Neuron (in vitro differentiated cells): ENCODE measurements at regions not wholly inside any gene's neighbourhood (a gene's known extent, or its start where the extent isn't known, plus 50 kb on each side); places are given as distances from the start of the nearest gene placed in this dataset.
"Not testable (repeated sequence)": the region's sequence is repeated elsewhere in the genome, so short reads cannot be mapped to it uniquely, and the experiment has no call there.

Experiments used
- H2AFZ ChIP-seq: one replicate; pipeline ENCODE4 v1.6.1; 2013; ENCODE audit warnings: low read depth, mild to moderate bottlenecking, inconsistent platforms, low read length, moderate library complexity
- H3K27me3 ChIP-seq: one replicate; pipeline ENCODE4 v1.6.1; 2013; ENCODE audit warnings: low read length; ENCODE audit not compliant: insufficient read depth
- H3K36me3 ChIP-seq: one replicate; pipeline ENCODE4 v1.6.1; 2013; ENCODE audit warnings: low read length; ENCODE audit not compliant: insufficient read depth
- H3K4me1 ChIP-seq: one replicate; pipeline ENCODE4 v1.6.1; 2013; ENCODE audit warnings: low read length; ENCODE audit not compliant: insufficient read depth
- H3K4me3 ChIP-seq: 2 replicates; pipeline ENCODE4 v1.5.1; 2013; ENCODE audit warnings: mild to moderate bottlenecking, low read length, moderate library complexity
- H3K9me3 ChIP-seq: one replicate; pipeline ENCODE4 v1.6.1; 2013; ENCODE audit warnings: low read length

- H3K36me3 ChIP-seq: no peaks in the 10 kb centered on the region
- H3K27me3 ChIP-seq: no peaks in the 10 kb centered on the region
- no peaks in the 10 kb centered on the region for H3K9me3 ChIP-seq
- H3K4me1 ChIP-seq: peaks cover 5% of the 10 kb centered on the region
- no peak overlapping the region for H2AFZ ChIP-seq
- H3K4me3 ChIP-seq: no peak overlapping the region
These were observed 216.0 kb downstream of the KLF6 start for GRCh38 chr10:3568983-3569382.

GRCh38 chr10:3568392-3568791 is 216.6 kb downstream of the KLF6 start:
- Histone ChIP-seq H3K36me3 (no peaks in the 10 kb centered on the region), H2AFZ (no peak overlapping the region), H3K9me3 (no peaks in the 10 kb centered on the region), H3K27me3 (no peaks in the 10 kb centered on the region), H3K4me1 (peaks cover 5% of the 10 kb centered on the region), H3K4me3 (no peak overlapping the region)

- no peak overlapping the region for H2AFZ ChIP-seq
- no peaks in the 10 kb centered on the region for H3K27me3 ChIP-seq
- no peaks in the 10 kb centered on the region for H3K9me3 ChIP-seq
These were observed 217.6 kb downstream of the KLF6 start for GRCh38 chr10:3567291-3567963.

GRCh38 chr10:3566627-3567026 is 218.4 kb downstream of the KLF6 start:
- H3K4me1 ChIP-seq: peaks cover 5% of the 10 kb centered on the region
- H3K27me3 ChIP-seq: no peaks in the 10 kb centered on the region
- no peak overlapping the region for H2AFZ ChIP-seq
- no peaks in the 10 kb centered on the region for H3K9me3 ChIP-seq
- no peaks in the 10 kb centered on the region for H3K36me3 ChIP-seq
- H3K4me3 ChIP-seq: no peak overlapping the region

More at GRCh38 chr10:3567291-3567963, 217.6 kb downstream of the KLF6 start:
- no peaks in the 10 kb centered on the region for H3K36me3 ChIP-seq
- peaks cover 5% of the 10 kb centered on the region for H3K4me1 ChIP-seq
- no peak overlapping the region for H3K4me3 ChIP-seq

- no peak overlapping the region for H2AFZ ChIP-seq
- no peak overlapping the region for H3K4me3 ChIP-seq
- H3K4me1 ChIP-seq: no peaks in the 10 kb centered on the region
- no peaks in the 10 kb centered on the region for H3K36me3 ChIP-seq
- no peaks in the 10 kb centered on the region for H3K9me3 ChIP-seq
- H3K27me3 ChIP-seq: no peaks in the 10 kb centered on the region
These were observed 220.5 kb downstream of the KLF6 start for GRCh38 chr10:3564346-3565002.

- Histone ChIP-seq H3K36me3 (no peaks in the 10 kb centered on the region), H2AFZ (no peak overlapping the region), H3K27me3 (no peaks in the 10 kb centered on the region), H3K4me3 (no peak overlapping the region), H3K9me3 (no peaks in the 10 kb centered on the region), H3K4me1 (no peaks in the 10 kb centered on the region)
These were observed 221.7 kb downstream of the KLF6 start for GRCh38 chr10:3563298-3563697.

- not testable (repeated sequence) for H3K9me3 ChIP-seq, H2AFZ ChIP-seq
These were observed 224.4 kb downstream of the KLF6 start for GRCh38 chr10:3560628-3561027.

GRCh38 chr10:3559527-3559926 is 225.5 kb downstream of the KLF6 start:
- H2AFZ ChIP-seq: no peak overlapping the region

More at GRCh38 chr10:3560628-3561027, 224.4 kb downstream of the KLF6 start:
- not testable (repeated sequence) for H3K4me1 ChIP-seq, H3K36me3 ChIP-seq, H3K4me3 ChIP-seq, H3K27me3 ChIP-seq

GRCh38 chr10:3559011-3559410 is 226.0 kb downstream of the KLF6 start:
- Histone ChIP-seq H3K9me3 (no peaks in the 10 kb centered on the region), H3K4me3 (no peak overlapping the region), H3K27me3 (no peaks in the 10 kb centered on the region)

More at GRCh38 chr10:3559527-3559926, 225.5 kb downstream of the KLF6 start:
- no peaks in the 10 kb centered on the region for H3K4me1 ChIP-seq
- H3K36me3 ChIP-seq: no peaks in the 10 kb centered on the region
- no peak overlapping the region for H3K4me3 ChIP-seq
- H3K9me3 ChIP-seq: no peaks in the 10 kb centered on the region
- H3K27me3 ChIP-seq: no peaks in the 10 kb centered on the region

GRCh38 chr10:3556191-3557017 is 228.6 kb downstream of the KLF6 start:
- H3K9me3 ChIP-seq, H2AFZ ChIP-seq, H3K4me3 ChIP-seq, H3K27me3 ChIP-seq, H3K36me3 ChIP-seq, H3K4me1 ChIP-seq: not testable (repeated sequence)

More at GRCh38 chr10:3559011-3559410, 226.0 kb downstream of the KLF6 start:
- Histone ChIP-seq H3K4me1 (no peaks in the 10 kb centered on the region), H3K36me3 (no peaks in the 10 kb centered on the region), H2AFZ (no peak overlapping the region)

- Histone ChIP-seq H3K4me1 (no peaks in the 10 kb centered on the region), H3K4me3 (no peak overlapping the region), H3K27me3 (no peaks in the 10 kb centered on the region), H3K9me3 (no peaks in the 10 kb centered on the region), H2AFZ (no peak overlapping the region), H3K36me3 (no peaks in the 10 kb centered on the region)
These were observed 230.9 kb downstream of the KLF6 start for GRCh38 chr10:3554121-3554522.

- H3K4me1 ChIP-seq: no peaks in the 10 kb centered on the region
- H3K36me3 ChIP-seq: no peaks in the 10 kb centered on the region
- peaks cover 4% of the 10 kb centered on the region for H3K9me3 ChIP-seq
- H3K27me3 ChIP-seq: no peaks in the 10 kb centered on the region
- no peak overlapping the region for H2AFZ ChIP-seq
- no peak overlapping the region for H3K4me3 ChIP-seq
These were observed 232.7 kb downstream of the KLF6 start for GRCh38 chr10:3552281-3552680.

GRCh38 chr10:3551761-3552160 is 233.2 kb downstream of the KLF6 start:
- no peak overlapping the region for H3K4me3 ChIP-seq
- peaks cover 4% of the 10 kb centered on the region for H3K9me3 ChIP-seq
- no peaks in the 10 kb centered on the region for H3K4me1 ChIP-seq
- no peaks in the 10 kb centered on the region for H3K27me3 ChIP-seq
- H2AFZ ChIP-seq: no peak overlapping the region
- H3K36me3 ChIP-seq: no peaks in the 10 kb centered on the region
